GM12874 (cell line): ENCODE measurements at regions not wholly inside any gene's neighbourhood (a gene's known extent, or its start where the extent isn't known, plus 50 kb on each side); places are given as distances from the start of the nearest gene placed in this dataset.

ENCODE experiments used
- CTCF ChIP-seq: IDR thresholded peaks from 2 replicates; pipeline ENCODE4 v1.5.1; 2011; ENCODE audit warnings: low read depth, mild to moderate bottlenecking, control low read depth, low read length, moderate library complexity; ENCODE audit not compliant: insufficient read depth

GRCh38 chr10:78341953-78342614 lies 308.4 kb downstream of the RPS24 start:
- no peak for TF ChIP-seq CTCF

- TF ChIP-seq CTCF, result no peak
These were observed 309.4 kb downstream of the RPS24 start for GRCh38 chr10:78342827-78343653.

- no peak for TF ChIP-seq CTCF
These were observed 313.1 kb downstream of the RPS24 start for GRCh38 chr10:78346721-78347120.

- TF ChIP-seq CTCF, result no peak
These were observed 314.9 kb downstream of the RPS24 start for GRCh38 chr10:78348411-78349164.

- no peak for TF ChIP-seq CTCF
These were observed 315.5 kb downstream of the RPS24 start for GRCh38 chr10:78349165-78349516.

GRCh38 chr10:78349911-78350663 lies 316.4 kb downstream of the RPS24 start:
- TF ChIP-seq CTCF, result no peak
